T-helper 2 cell treated with Interferon-gamma antibody and Interleukin-4, amounts not matched to agents 100 ng/mL and 5 ng/mL, for 36 hours (primary cell): ENCODE measurements at regions not wholly inside any gene's neighbourhood (a gene's known extent, or its start where the extent isn't known, plus 50 kb on each side); places are given as distances from the start of the nearest gene placed in this dataset.
"Not testable (repeated sequence)": the region's sequence is repeated elsewhere in the genome, so short reads cannot be mapped to it uniquely, and the experiment has no call there.

ENCODE experiments used
- intact Hi-C: fragments of 100-400 bp; cut with micrococcal nuclease; formaldehyde crosslinking; loops from one replicate; pipeline ENCODE4 v1.15.1; 2023

- intact Hi-C loops, result not testable (repeated sequence)
Observed at GRCh38 chr14:34381304-34381703, 80.7 kb downstream of the SPTSSA start.

- intact Hi-C loops, result no loop called here
Observed at GRCh38 chr14:34380471-34380845, 81.6 kb downstream of the SPTSSA start.

GRCh38 chr14:34379816-34380470 is 82.1 kb downstream of the SPTSSA start:
- intact Hi-C loops, result no loop called here

GRCh38 chr14:34376649-34377267 is 85.3 kb downstream of the SPTSSA start:
- intact Hi-C loops, result no loop called here

- intact Hi-C loops, result no loop called here
Observed at GRCh38 chr14:34374998-34375740, 86.9 kb downstream of the SPTSSA start.

- intact Hi-C loops, result no loop called here
Observed at GRCh38 chr14:34373191-34373590, 88.8 kb downstream of the SPTSSA start.

- intact Hi-C loops, result no loop called here
Observed at GRCh38 chr14:34372786-34373185, 89.3 kb downstream of the SPTSSA start.

GRCh38 chr14:34369648-34370030 is 92.4 kb downstream of the SPTSSA start:
- intact Hi-C loops, result no loop called here

- intact Hi-C loops, result no loop called here
Observed at GRCh38 chr14:34368971-34369647, 92.9 kb downstream of the SPTSSA start.

- intact Hi-C loops, result no loop called here
Observed at GRCh38 chr14:34368115-34368970, 93.7 kb downstream of the SPTSSA start.

- intact Hi-C loops, result no loop called here
Observed at GRCh38 chr14:34365309-34365915, 96.6 kb downstream of the SPTSSA start.

GRCh38 chr14:34364201-34364600 is 97.8 kb downstream of the SPTSSA start:
- intact Hi-C loops, result no loop called here

GRCh38 chr14:34363733-34364134 is 98.3 kb downstream of the SPTSSA start:
- intact Hi-C loops, result no loop called here

GRCh38 chr14:34362641-34363251 is 99.3 kb downstream of the SPTSSA start:
- intact Hi-C loops, result no loop called here

- intact Hi-C loops, result no loop called here
Observed at GRCh38 chr14:34361504-34362011, 100.5 kb downstream of the SPTSSA start.

GRCh38 chr14:34359420-34360117 is 102.5 kb downstream of the SPTSSA start:
- intact Hi-C loops, result no loop called here

- intact Hi-C loops, result no loop called here
Observed at GRCh38 chr14:34356264-34356654, 105.8 kb downstream of the SPTSSA start.

- intact Hi-C loops, result no loop called here
Observed at GRCh38 chr14:34355584-34356263, 106.3 kb downstream of the SPTSSA start.

GRCh38 chr14:34354556-34354955 is 107.5 kb downstream of the SPTSSA start:
- intact Hi-C loops, result no loop called here
